22Rv1 (cell line): ENCODE measurements at regions not wholly inside any gene's neighbourhood (a gene's known extent, or its start where the extent isn't known, plus 50 kb on each side); places are given as distances from the start of the nearest gene placed in this dataset.

Experiments
- H3K27ac ChIP-seq: fragments of 450-650 bp; 2 replicates; pipeline ENCODE4 v1.5.1; 2017
- ZFX ChIP-seq: fragments of 450-650 bp; IDR thresholded peaks from 2 replicates; pipeline ENCODE4 v1.6.1; 2017; ENCODE audit warnings: antibody characterized with exemption, borderline replicate concordance
- TF ChIP-seq, protein P1 (sequence below): fragments of 450-650 bp; IDR thresholded peaks from 2 replicates; pipeline ENCODE4 v1.5.1; 2017; ENCODE audit warnings: mild to moderate bottlenecking

DNA sequence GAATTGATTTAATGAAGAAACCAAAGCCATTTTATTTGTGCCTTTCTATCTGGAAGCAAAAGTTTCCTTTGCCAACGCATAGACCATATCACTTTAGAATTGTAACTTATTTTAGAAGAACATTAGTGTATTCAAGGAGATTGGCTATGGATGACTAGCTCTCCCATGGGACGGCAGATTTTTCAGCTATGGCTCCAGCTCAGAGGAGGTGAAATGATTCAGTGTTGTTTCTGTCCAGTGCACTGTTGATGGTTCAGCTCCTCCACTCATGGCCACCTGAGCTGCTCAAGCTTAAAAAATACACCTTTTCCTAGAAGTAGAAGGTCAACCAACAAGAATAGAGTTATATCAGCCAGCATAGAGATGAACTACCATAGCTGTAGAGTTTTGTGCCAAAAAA, 1597.5 kb upstream of the PIK3C3 start:
- no peak for TF ChIP-seq ZFX
- TF ChIP-seq, protein P1, sequence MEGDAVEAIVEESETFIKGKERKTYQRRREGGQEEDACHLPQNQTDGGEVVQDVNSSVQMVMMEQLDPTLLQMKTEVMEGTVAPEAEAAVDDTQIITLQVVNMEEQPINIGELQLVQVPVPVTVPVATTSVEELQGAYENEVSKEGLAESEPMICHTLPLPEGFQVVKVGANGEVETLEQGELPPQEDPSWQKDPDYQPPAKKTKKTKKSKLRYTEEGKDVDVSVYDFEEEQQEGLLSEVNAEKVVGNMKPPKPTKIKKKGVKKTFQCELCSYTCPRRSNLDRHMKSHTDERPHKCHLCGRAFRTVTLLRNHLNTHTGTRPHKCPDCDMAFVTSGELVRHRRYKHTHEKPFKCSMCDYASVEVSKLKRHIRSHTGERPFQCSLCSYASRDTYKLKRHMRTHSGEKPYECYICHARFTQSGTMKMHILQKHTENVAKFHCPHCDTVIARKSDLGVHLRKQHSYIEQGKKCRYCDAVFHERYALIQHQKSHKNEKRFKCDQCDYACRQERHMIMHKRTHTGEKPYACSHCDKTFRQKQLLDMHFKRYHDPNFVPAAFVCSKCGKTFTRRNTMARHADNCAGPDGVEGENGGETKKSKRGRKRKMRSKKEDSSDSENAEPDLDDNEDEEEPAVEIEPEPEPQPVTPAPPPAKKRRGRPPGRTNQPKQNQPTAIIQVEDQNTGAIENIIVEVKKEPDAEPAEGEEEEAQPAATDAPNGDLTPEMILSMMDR, result no peak
- no peak overlapping the region for H3K27ac ChIP-seq

DNA sequence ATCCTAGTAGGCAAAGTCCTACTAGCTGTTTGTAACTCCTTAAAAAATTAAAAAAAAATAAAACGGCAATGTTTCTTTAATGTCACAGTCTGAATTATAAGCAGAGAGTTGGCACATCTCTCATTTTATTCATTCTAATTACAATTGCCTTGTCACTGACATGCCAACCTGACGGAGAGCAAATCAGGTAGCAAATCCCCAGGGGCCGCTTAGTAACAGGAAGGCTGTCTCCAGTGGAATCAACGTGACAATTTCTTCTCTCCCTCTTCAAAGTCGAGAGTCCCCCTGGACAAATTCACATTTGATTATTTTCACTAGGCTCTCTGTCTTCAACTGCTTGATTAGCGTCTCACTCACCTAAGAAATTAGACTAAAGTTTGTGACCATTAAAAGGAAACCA, 1598.9 kb upstream of the PIK3C3 start:
- no peak for TF ChIP-seq ZFX
- TF ChIP-seq, protein P1, result no peak
- H3K27ac ChIP-seq, result no peak overlapping the region

DNA sequence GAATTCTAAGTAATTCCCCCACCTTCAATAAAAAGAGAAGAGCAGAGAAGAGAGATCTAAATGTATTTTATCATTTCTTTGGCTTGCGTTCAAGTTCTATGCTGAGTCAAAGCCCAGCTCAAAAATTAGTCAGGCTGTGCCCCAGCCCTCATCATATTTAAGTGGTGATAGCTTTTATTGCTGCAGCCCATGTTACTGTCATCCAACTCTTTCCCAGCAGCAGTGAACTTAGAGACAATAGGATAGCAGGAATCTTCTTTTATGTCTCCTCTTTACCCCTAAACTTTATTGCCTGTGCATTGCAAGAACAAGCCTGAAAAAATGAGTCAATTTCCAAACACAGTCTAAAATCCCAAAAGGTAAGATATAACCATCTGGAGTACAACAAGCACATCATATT, 1599.3 kb upstream of the PIK3C3 start:
- H3K27ac ChIP-seq, result no peak overlapping the region
- no peak for TF ChIP-seq ZFX
- TF ChIP-seq, protein P1, result no peak

DNA sequence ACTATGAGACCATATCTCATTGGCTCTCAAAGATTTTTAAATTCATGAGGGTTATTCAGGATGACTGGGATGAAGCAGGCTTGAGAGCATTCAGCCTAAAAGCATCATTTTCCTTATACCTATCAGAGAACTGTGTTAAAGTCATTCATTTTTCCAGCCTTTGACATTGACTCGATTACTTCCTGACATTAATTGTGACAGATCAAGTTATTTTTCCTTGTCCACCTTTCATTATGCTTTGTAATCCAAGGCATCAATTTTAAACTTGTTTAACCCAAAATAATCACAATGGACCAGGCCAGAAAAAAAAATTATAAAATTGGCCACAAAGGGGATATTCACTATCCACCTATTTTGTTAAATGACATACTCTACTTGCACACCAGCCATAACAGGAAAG, 1606.8 kb upstream of the PIK3C3 start:
- H3K27ac ChIP-seq, result no peak overlapping the region
- TF ChIP-seq ZFX, result no peak
- TF ChIP-seq, protein P1, result no peak

DNA sequence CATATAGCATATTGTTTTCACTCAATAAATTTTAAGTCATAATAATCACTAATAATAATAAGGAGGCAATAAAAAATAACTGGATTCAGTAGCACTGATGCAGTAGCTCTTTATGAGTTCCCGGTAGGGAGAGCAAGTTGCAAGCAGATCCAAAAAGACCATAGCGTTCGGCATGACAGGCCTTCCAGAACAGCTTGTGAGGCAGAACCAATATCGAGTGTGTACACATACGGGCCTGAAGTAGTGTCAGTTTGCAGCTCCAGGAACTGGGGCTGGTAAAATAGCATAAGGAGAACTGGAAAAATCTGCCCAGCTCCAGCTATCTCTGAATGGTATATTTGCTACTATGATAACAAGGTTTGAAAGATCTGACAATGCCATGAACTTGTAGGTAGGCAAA, 1607.8 kb upstream of the PIK3C3 start:
- no peak for TF ChIP-seq ZFX
- TF ChIP-seq, protein P1, result no peak
- no peak overlapping the region for H3K27ac ChIP-seq

DNA sequence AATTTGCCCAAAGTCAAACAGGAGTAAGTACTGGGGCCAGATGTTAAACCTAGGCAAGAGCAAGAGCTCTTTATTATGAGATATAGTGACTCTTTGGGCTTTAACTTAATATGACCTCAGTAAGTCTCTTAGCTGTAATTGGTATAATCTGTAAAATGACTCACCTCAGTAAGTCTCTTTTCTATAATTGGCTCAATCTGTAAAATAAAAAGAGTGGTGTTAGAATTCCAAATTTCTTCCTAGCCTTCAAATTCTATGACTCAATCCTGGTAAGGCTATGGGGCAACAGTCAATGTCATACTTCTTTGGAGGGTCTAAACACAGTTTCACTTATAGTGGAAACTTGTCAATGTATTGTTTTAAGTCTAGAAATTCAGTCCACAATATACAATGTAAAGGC, 1608.9 kb upstream of the PIK3C3 start:
- TF ChIP-seq, protein P1, result no peak
- no peak overlapping the region for H3K27ac ChIP-seq

DNA sequence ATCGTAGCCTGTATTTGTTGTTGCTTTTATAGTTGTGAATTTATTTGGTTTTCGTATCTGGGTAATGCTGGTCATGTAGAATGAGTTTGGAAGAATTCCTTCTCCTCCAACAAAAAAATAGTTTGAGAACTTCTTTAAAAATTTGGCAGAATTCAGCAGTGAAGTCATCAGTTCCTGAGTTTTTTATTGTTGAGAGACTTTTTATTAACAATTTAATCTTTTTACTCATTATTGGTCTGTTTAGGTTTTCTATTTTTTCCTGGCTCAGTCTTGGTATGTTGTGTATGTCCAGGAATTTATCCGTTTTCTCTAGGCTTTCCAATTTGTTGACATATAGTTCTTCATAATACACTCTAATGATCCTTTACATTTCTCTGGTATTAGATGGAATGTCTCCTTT, 1613.3 kb upstream of the PIK3C3 start:
- no peak for TF ChIP-seq ZFX
- TF ChIP-seq, protein P1, result no peak
- no peak overlapping the region for H3K27ac ChIP-seq

DNA sequence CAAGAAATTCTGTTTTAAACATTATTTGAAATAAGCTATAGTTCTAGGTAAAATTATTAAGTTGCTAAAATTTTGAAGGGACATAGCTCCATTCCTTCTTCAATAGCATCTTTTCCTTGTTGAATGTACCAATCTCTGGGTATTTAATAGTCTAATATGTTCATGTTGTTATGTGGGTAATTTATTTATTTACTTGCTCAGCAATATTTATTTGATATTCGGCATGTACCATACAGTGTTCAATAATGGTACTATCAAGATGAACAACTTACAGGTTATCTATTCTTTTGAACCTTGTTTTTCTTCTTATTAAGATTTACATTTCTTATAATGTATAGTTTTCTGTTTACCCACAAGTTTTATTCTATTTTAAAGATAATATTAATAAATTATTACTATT, 1616.8 kb upstream of the PIK3C3 start:
- H3K27ac ChIP-seq, result no peak overlapping the region
- TF ChIP-seq, protein P1, result no peak
- no peak for TF ChIP-seq ZFX
